Fibroblast of skin of left biceps (primary cell): ENCODE measurements at regions not wholly inside any gene's neighbourhood (a gene's known extent, or its start where the extent isn't known, plus 50 kb on each side); places are given as distances from the start of the nearest gene placed in this dataset.

Experiments used
- DNase-seq, 2 experiments: peaks; one replicate each; pipeline ENCODE4 v3.0.0-alpha.2; 2013; ENCODE audit warnings: low read depth in 2 of 2

DNA sequence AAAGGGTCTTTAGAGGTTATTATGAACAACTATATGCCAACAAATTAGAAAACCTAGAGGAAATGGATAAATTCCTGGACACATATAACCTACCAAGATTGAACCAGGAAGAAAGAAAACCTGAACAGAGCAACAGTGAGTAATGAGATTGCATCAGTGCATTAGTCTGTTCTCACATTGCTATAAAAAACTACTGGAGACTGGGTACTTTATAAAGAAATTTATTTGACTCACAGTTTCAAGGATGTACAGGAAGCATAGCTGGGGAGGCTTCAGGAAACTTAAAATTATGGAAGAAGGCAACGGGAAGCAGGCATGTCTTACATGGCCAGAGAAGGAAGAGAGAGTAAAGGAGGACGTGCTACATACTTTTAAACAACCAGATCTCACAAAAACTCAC lies 70.8 kb upstream of the GNAZ start:
- no peak for DNase-seq

DNA sequence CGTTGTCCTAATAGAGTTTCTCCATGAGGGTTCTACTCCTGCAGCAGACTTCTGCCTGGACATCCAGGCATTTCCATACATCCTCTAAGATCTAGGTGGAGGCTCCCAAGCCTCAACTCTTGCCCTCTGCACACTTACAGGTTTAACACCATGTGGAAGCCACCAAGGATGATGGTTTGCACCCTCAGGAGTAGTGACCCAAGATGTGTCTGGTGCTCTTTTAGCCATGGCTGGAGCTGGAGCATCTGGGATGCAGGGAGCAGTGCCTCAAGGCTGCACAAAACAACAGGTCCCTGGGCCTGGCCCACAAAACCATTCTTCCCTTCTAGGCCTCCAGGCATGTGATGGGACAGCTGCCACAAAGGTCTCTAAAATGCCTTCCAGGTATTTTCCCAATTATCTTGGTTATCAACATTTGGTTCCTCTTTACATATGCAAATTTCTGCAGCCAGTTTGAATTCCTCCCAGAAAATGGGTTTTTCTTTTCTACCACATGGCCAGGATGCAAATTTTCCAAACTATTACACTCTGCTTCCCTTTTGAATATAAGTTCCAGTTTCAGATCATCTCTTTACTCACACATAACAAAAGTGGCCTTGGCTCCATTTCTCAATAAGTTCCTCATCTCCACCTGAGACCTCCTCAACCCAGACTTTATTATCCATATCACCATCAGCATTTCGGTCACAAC lies 69.5 kb upstream of the GNAZ start:
- DNase-seq: no peak

DNA sequence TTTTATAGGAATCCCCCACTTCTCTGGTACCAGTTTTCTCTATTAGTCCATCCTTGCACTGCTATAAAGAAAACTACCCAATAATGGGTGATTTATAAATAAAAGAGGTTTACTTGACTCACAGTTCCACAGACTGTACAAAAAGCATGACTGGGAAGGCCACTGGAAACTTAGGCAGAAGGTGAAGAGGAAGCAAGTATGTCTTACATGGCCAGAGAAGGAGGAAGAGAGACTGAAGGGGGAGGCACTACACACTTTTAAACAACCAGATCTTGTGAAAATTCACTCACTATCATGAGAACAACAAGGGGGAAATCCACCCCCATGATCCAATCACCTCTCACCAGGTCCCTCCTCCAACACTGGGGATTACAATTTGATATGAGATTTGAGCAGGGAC lies 68.9 kb upstream of the GNAZ start:
- DNase-seq: no peak

DNA sequence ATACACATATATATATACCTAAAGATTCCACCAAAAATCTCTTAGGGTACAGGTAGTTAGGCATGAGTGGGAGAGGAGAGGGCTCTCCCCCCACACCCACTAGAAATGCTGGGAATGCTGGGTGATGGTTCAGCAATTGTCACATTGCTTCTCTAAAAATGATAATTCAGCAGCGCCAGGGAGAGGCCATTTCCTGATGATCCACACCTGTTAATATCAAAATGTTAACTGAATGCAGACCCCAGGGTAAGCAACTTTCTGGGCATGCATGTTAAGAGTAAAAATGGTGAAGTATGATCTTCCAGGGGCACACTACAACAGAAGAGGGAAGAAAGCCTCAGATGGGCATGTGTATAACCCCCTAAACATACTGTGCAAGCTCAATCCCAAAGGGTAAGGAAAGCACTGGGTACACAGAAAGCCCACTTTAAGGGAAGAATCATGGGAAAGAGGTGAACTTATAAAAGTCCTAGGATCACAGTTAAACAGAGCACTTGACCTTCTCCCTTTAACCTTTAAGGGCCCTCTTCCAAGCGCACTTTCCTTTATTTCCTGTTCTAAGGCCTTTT lies 67.6 kb upstream of the GNAZ start:
- no peak for DNase-seq

DNA sequence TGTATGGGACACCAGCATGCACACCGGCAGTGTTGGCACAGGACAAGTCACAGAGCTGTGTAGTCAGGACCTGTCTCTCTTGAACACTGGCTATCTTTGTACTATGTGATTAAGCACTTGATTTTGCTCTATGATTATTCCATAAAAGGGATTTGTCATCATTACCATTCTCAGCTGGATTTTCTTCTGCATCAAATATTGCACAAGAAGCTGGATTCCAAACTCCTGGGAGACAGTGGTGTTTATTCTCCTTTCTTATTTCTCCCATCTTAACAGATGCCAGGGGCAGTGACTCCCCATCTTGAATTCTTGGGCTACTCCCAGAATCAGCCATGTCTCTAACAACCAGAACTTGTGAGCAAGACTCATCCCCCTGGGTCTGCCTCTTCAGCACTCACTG lies 62.5 kb upstream of the GNAZ start:
- no peak for DNase-seq

DNA sequence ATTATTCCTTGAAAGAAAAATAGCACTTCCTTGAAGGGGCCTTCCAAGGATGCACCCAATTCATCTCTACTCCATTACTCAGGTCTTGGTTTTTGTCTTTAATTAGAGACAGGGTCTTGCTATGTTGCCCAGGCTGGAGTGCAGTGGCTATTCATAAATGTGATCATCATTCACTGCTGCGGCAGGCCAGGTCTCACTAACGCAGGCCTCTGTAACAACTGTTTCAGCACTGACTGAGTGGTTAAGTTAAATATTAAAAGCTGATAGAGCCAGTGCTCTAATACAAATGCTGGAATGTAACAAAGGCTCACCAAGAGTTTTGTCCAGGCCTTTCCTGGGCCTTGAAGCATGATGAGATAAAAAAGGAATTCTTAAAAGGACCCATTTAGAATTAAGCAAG lies 61.4 kb upstream of the GNAZ start:
- no peak for DNase-seq
